WTC11 (cell line): ENCODE measurements at regions not wholly inside any gene's neighbourhood (a gene's known extent, or its start where the extent isn't known, plus 50 kb on each side); places are given as distances from the start of the nearest gene placed in this dataset.

ENCODE experiments used
- AFF4 ChIP-seq: sonication (generic); formaldehyde crosslinking; IDR thresholded peaks from 2 replicates; pipeline ENCODE4 v1.8.1; 2023; ENCODE audit warnings: mild to moderate bottlenecking, missing genetic modification reagents, borderline replicate concordance
- CTCF ChIP-seq: fragments of 200-600 bp; IDR thresholded peaks from 2 replicates; pipeline ENCODE4 v1.8.0; 2022; ENCODE audit warnings: antibody characterized with exemption
- E2F1 ChIP-seq: sonication (generic); formaldehyde crosslinking; IDR thresholded peaks from 2 replicates; pipeline ENCODE4 v1.8.0; 2022; ENCODE audit warnings: mild to moderate bottlenecking, missing genetic modification reagents
- E2F4 ChIP-seq: sonication (generic); formaldehyde crosslinking; IDR thresholded peaks from 2 replicates; pipeline ENCODE4 v1.8.1; 2022; ENCODE audit warnings: low read depth, mild to moderate bottlenecking, moderate library complexity, missing genetic modification reagents, borderline replicate concordance
- ETV6 ChIP-seq: sonication (generic); formaldehyde crosslinking; IDR thresholded peaks from 2 replicates; pipeline ENCODE4 v1.8.1; 2022; ENCODE audit warnings: mild to moderate bottlenecking, missing genetic modification reagents
- IRF1 ChIP-seq: sonication (generic); formaldehyde crosslinking; IDR thresholded peaks from 2 replicates; pipeline ENCODE4 v1.8.0; 2023; ENCODE audit warnings: missing genetic modification reagents
- JUN ChIP-seq: sonication (generic); formaldehyde crosslinking; IDR thresholded peaks from 2 replicates; pipeline ENCODE4 v1.8.0; 2023; ENCODE audit warnings: mild to moderate bottlenecking, missing genetic modification reagents
- NR3C1 ChIP-seq: sonication (generic); formaldehyde crosslinking; conservative IDR thresholded peaks from 2 replicates; pipeline ENCODE4 v1.8.1; 2023; ENCODE audit warnings: low read depth, mild to moderate bottlenecking, missing genetic modification reagents
- SP1 ChIP-seq: sonication (generic); formaldehyde crosslinking; conservative IDR thresholded peaks from 2 replicates; pipeline ENCODE4 v1.8.1; 2022; ENCODE audit warnings: missing genetic modification reagents
- TCF7 ChIP-seq: sonication (generic); formaldehyde crosslinking; IDR thresholded peaks from 2 replicates; pipeline ENCODE4 v1.8.0; 2022; ENCODE audit warnings: mild to moderate bottlenecking, low read depth, missing genetic modification reagents, moderate library complexity
- TEAD4 ChIP-seq: sonication (generic); formaldehyde crosslinking; IDR thresholded peaks from 2 replicates; pipeline ENCODE4 v1.8.0; 2022; ENCODE audit warnings: mild to moderate bottlenecking, missing genetic modification reagents
- TP53 ChIP-seq: sonication (generic); formaldehyde crosslinking; IDR thresholded peaks from 2 replicates; pipeline ENCODE4 v1.8.1; 2023; ENCODE audit warnings: mild to moderate bottlenecking, missing genetic modification reagents
- USF2 ChIP-seq: sonication (generic); formaldehyde crosslinking; IDR thresholded peaks from 2 replicates; pipeline ENCODE4 v1.8.1; 2023; ENCODE audit warnings: mild to moderate bottlenecking, missing genetic modification reagents, moderate library complexity

- TF ChIP-seq TP53, result no peak
- no peak for TF ChIP-seq NR3C1 (CRISPR knock-in tag)
- no peak for TF ChIP-seq CTCF
- no peak for TF ChIP-seq USF2 (CRISPR knock-in tag)
- TF ChIP-seq IRF1 (CRISPR knock-in tag), result no peak
- TF ChIP-seq E2F4 (CRISPR knock-in tag), result no peak
- no peak for TF ChIP-seq TEAD4 (CRISPR knock-in tag)
- no peak for TF ChIP-seq ETV6 (CRISPR knock-in tag)
- TF ChIP-seq TCF7, result no peak
- TF ChIP-seq SP1 (CRISPR knock-in tag), result no peak
- no peak for TF ChIP-seq AFF4 (CRISPR knock-in tag)
- TF ChIP-seq E2F1 (CRISPR knock-in tag), result no peak
- no peak for TF ChIP-seq JUN (CRISPR knock-in tag)
Measured at GRCh38 chr2:226334981-226335720, 464.5 kb downstream of the IRS1 start.
